Muscle of back (tissue), 3 donors: ENCODE measurements at regions not wholly inside any gene's neighbourhood (a gene's known extent, or its start where the extent isn't known, plus 50 kb on each side); places are given as distances from the start of the nearest gene placed in this dataset.

Source experiments
- DNase-seq, 3 donors: peaks; one replicate each; pipeline versions ENCODE4 v3.0.0 to v3.0.0-alpha.2; 2013

DNA sequence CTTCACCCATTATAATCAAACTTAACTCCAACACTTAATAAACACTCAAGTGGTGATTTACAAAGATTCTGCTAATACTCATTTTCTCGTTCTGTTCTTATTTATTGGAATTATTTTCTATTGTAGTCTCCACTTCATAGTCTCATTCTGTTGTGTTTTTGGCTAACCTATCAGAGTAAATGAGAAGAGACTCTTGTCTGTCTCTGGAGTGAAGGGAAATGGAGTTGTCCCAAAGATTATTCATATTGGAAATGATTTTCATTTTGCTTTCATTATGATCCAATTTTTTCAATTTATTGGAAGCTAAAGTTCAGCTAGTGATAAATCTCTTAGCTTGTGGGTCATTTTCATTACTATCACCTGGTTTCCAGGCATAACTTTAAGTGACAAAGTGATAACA, 454.9 kb upstream of the JAG1 start:
- DNase-seq, result no peak

- DNase-seq, result no peak
These were observed 456.9 kb upstream of the JAG1 start for GRCh38 chr20:11130554-11131166.

DNA sequence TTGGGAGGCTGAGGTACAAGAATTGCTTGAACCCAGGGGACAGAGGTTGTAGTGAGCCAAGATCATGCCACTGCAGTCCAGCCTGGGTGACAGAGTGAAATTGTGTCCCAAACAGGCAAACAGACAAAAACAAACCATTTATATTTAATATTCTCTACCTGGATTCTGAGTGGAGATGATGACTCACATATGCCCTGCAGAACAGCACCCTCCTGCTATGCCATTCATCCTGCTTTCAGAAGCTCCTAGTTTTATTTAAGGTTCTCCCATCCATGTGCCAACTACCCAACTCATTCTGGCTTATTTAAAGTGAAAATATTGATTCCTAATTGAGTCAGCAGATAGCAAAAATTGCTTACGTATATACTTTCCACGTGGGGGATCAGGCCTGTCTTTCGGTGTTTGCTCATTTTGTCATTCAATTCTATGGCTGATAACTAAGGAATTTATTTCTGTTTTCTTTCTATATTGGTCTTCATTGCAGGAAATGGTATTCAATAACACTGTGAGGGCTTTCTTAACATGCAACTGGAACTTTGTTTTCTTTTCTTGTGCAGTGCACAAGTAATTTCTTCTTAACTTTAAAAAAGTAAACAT, 459.1 kb upstream of the JAG1 start:
- no peak for DNase-seq

- DNase-seq, result no peak
These were observed 462.9 kb upstream of the JAG1 start for GRCh38 chr20:11136691-11137090.

- DNase-seq, result peak in 2 of 3 donors; percentile 58 to 76
These were observed 463.9 kb upstream of the JAG1 start for GRCh38 chr20:11137688-11138087.

- peak in 1 of 3 donors; percentile 65 for DNase-seq
These were observed 466.6 kb upstream of the JAG1 start for GRCh38 chr20:11140359-11140758.

- DNase-seq, result peak in 1 of 3 donors; percentile 24
These were observed 469.7 kb upstream of the JAG1 start for GRCh38 chr20:11143481-11143880.

DNA sequence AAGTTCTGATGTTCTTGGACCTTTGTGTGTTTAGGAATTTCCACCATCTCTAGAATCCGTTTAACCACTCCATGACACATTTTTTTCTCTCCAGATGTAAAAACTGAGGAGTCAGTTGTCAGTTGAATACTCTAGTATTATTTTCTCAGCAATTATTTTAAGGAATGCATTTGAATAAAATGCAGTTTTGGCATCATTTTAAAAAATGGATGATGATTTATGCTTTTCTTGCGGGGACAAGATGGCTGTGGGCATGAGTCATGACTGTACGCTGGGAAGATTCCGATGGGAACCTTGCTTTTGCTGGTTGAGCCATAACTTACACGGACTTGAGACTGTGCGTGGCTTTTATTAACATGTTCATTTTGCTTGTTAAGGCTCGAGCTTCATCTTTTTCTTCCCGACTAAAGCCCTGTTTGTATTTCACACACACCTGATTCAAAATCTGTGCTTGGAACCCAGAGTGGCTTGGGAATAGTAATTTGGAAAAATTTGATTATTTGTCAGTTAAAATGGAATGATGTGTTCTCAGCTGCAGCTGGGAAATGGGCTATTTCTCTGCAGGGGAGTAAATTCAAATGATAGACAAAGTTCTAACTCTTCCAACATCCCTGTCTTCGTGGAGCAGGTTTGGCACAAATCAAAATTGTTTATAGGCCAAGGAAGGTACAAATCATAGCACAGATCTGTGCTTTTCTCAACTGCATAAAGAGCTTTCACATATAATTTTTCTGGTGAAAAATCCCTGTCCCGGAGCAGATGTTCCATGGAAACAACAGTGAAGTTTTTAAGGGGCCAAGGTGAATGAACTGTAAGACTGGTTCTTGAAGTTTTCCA, 470.5 kb upstream of the JAG1 start:
- DNase-seq, result peak; percentile 60 to 88 (median 80)

- DNase-seq, result peak; percentile 49 to 72 (median 56)
These were observed 471.8 kb upstream of the JAG1 start for GRCh38 chr20:11145616-11146015.

DNA sequence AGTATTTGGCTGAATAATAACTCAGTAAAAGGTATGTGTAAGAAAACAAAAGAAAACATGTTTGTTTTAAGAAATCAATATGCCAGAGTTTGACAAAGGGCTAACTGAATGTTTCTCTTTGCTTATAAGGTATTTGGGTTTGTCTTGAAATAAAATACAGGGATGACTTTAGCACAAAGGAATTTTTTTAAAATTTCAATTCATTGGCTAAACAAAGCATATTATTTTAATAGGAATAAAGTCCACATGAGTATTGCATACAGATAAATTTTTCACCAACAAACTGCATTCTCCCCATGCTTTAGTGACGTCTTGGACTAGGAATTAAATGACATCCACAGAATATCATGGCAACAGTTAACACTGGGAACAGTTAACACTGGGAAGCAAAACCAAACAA, 480.0 kb upstream of the JAG1 start:
- DNase-seq, result peak in 2 of 3 donors; percentile 21 to 31

- DNase-seq, result peak in 1 of 3 donors; percentile 22
These were observed 481.5 kb upstream of the JAG1 start for GRCh38 chr20:11155156-11155756.

- no peak for DNase-seq
These were observed 483.1 kb upstream of the JAG1 start for GRCh38 chr20:11156922-11157321.

DNA sequence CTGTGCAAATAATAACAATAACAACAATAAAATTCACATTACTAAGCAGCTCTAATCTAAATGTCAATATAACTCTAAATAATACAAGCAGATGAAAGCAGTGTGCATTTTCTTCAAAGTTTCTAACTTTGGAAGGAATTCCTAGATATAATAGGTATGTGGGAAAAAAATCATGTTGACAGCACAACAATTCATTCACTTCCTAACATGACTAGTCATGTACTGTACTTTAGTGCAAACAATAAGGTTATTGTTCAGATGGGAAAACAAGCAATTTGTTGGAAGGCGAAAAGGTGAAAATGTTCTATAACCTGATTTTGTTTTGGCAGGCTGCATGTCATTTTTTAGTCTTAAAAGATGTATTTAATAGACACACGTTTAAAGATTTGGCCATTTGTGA, 484.3 kb upstream of the JAG1 start:
- DNase-seq, result no peak

DNA sequence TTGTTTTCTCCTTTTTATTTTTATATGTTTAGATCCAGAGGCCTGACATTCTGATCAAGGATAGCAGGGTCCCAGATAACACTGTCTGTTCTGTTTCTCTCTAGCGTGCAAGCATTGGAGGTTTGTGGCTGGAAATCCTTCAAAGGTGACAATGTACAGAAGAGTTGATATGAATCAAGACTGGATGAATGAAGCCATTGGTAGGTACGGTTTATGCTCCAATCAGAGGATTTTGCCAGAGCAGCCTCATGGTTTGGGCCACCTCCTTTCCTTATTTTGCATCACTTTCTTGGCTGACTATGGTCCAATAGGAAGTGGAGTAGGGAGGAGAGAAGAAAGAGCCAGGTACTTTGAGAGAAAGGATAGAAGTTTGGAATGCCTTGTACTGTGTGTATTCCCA, 484.8 kb upstream of the JAG1 start:
- no peak for DNase-seq

DNA sequence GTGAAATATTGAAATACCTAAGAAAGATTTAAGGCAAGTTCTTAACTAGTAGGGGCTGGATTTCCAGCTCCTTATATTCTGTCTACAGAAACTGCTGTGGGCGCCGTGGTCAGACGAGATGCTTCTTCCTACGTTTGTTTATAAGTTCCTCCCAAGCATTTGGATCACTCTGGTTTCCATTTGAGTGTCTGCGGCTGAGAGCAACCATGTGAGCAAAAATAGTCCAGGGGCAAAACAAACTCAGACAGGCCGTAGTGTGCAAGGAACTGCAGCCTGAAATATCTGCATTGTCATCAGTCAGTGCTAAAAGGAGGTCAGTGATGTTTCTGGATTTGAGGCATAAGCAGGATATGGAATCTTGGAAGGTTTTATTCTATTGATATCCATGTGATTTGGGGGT, 485.9 kb upstream of the JAG1 start:
- peak in 2 of 3 donors; percentile 47 to 66 for DNase-seq

- peak in 2 of 3 donors; percentile 8 to 67 for DNase-seq
These were observed 488.4 kb upstream of the JAG1 start for GRCh38 chr20:11162026-11162775.

DNA sequence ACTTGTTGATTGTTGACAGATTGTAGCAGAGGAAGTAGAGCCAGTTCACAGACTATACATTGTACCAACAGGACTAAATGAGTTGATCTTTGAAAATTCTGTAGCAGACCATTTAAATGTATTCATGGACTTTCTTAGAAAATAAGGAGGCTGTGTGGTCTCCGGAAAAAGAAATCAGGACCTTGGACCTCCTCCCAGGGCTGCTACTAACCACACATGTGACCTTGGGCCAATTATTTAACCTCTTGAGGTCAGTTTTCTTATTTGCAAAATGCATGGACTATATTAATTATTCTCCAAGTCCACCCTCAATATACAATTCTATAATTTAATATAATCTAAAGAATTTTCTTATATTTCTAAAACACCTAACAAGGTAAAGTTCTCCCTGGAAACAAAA, 492.0 kb upstream of the JAG1 start:
- no peak for DNase-seq

- no peak for DNase-seq
These were observed 492.9 kb upstream of the JAG1 start for GRCh38 chr20:11166712-11167111.

GRCh38 chr20:11168026-11168425, 494.2 kb upstream of the JAG1 start:
- no peak for DNase-seq

GRCh38 chr20:11170025-11170424, 496.2 kb upstream of the JAG1 start:
- no peak for DNase-seq

GRCh38 chr20:11170565-11170964, 496.8 kb upstream of the JAG1 start:
- DNase-seq, result peak in 1 of 3 donors; percentile 42

DNA sequence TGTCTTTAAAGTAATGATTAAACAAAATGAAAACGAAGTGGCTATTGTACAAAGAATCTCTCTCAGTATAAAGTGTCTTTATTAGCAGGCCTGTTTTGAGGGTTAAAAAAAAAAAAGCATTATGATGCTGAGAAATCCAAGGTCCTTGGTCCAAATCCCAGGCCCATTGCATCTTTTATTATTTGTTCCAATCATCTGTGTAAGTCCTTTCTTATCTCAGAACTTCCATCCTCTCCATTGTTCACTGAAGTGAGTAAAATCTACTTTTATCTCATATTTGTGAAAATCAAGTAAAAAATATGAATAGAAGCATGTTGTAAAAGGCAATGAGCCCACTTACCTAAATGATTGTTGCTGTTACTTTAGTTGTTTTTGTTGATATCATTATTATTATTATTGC, 499.1 kb upstream of the JAG1 start:
- DNase-seq, result no peak
